ENCODE measurements at regions not wholly inside any gene's neighbourhood (a gene's known extent, or its start where the extent isn't known, plus 50 kb on each side); places are given as distances from the start of the nearest gene placed in this dataset.

GRCh38 chr4:14783011-14783877 lies 219.0 kb upstream of the CPEB2 start:
- Histone ChIP-seq H3K4me3 (ENCODE audit: low read depth, low read length) (no peak overlapping the region), H3K9ac (no peak overlapping the region), H3K27ac (no peak overlapping the region), H2AFZ (no peak overlapping the region), H3K27me3 (ENCODE audit: control insufficient read depth, insufficient read depth, low read length) (no peaks in the 10 kb centered on the region), H3K4me2 (ENCODE audit: low read length) (no peak overlapping the region), H3K36me3 (ENCODE audit: control insufficient read depth, insufficient read depth, low read length) (no peaks in the 10 kb centered on the region), H3K9me3 (ENCODE audit: control insufficient read depth, low read length) (no peaks in the 10 kb centered on the region), H3K79me2 (no peaks in the 10 kb centered on the region), H3K4me1 (no peaks in the 10 kb centered on the region)
- no peak for TF ChIP-seq CTCF (IDR thresholded peaks at IDR 0.05)

- H3K4me1 ChIP-seq = no peaks in the 10 kb centered on the region
- H2AFZ ChIP-seq = no peak overlapping the region
- no peak overlapping the region for H3K4me2 ChIP-seq (ENCODE audit: low read length)
- H3K36me3 ChIP-seq (ENCODE audit: control insufficient read depth, insufficient read depth, low read length) = no peaks in the 10 kb centered on the region
- H3K79me2 ChIP-seq = no peaks in the 10 kb centered on the region
- H3K9me3 ChIP-seq (ENCODE audit: control insufficient read depth, low read length) = no peaks in the 10 kb centered on the region
- H3K27me3 ChIP-seq (ENCODE audit: control insufficient read depth, insufficient read depth, low read length) = no peaks in the 10 kb centered on the region
- no peak for TF ChIP-seq CTCF (IDR thresholded peaks at IDR 0.05)
- H3K27ac ChIP-seq = no peak overlapping the region
- H3K9ac ChIP-seq = no peak overlapping the region
- H3K4me3 ChIP-seq (ENCODE audit: low read depth, low read length) = no peak overlapping the region
Observed at GRCh38 chr4:14787221-14787620, 215.1 kb upstream of the CPEB2 start.

GRCh38 chr4:14787894-14788293 lies 214.4 kb upstream of the CPEB2 start:
- Histone ChIP-seq H3K9me3 (ENCODE audit: control insufficient read depth, low read length) (no peaks in the 10 kb centered on the region), H3K36me3 (ENCODE audit: control insufficient read depth, insufficient read depth, low read length) (no peaks in the 10 kb centered on the region), H3K4me2 (ENCODE audit: low read length) (no peak overlapping the region), H3K27ac (no peak overlapping the region), H3K79me2 (no peaks in the 10 kb centered on the region), H3K4me1 (no peaks in the 10 kb centered on the region), H3K4me3 (ENCODE audit: low read depth, low read length) (no peak overlapping the region), H3K9ac (no peak overlapping the region), H2AFZ (no peak overlapping the region), H3K27me3 (ENCODE audit: control insufficient read depth, insufficient read depth, low read length) (no peaks in the 10 kb centered on the region)
- TF ChIP-seq CTCF (IDR thresholded peaks at IDR 0.05) = peak; percentile 14

GRCh38 chr4:14790494-14790893 lies 211.8 kb upstream of the CPEB2 start:
- H3K79me2 ChIP-seq = no peaks in the 10 kb centered on the region
- H3K9ac ChIP-seq = no peak overlapping the region
- TF ChIP-seq CTCF (IDR thresholded peaks at IDR 0.05) = no peak
- no peak overlapping the region for H2AFZ ChIP-seq
- no peak overlapping the region for H3K4me3 ChIP-seq (ENCODE audit: low read depth, low read length)
- H3K27ac ChIP-seq = no peak overlapping the region
- H3K36me3 ChIP-seq (ENCODE audit: control insufficient read depth, insufficient read depth, low read length) = no peaks in the 10 kb centered on the region
- no peaks in the 10 kb centered on the region for H3K9me3 ChIP-seq (ENCODE audit: control insufficient read depth, low read length)
- no peaks in the 10 kb centered on the region for H3K4me1 ChIP-seq
- no peak overlapping the region for H3K4me2 ChIP-seq (ENCODE audit: low read length)
- no peaks in the 10 kb centered on the region for H3K27me3 ChIP-seq (ENCODE audit: control insufficient read depth, insufficient read depth, low read length)
